ENCODE measurements at regions not wholly inside any gene's neighbourhood (a gene's known extent, or its start where the extent isn't known, plus 50 kb on each side); places are given as distances from the start of the nearest gene placed in this dataset.
"Not testable (repeated sequence)": the region's sequence is repeated elsewhere in the genome, so short reads cannot be mapped to it uniquely, and the experiment has no call there.

- TF ChIP-seq POLR2A (IDR thresholded peaks at IDR 0.05) = not testable (repeated sequence)
- TF ChIP-seq, protein P1, sequence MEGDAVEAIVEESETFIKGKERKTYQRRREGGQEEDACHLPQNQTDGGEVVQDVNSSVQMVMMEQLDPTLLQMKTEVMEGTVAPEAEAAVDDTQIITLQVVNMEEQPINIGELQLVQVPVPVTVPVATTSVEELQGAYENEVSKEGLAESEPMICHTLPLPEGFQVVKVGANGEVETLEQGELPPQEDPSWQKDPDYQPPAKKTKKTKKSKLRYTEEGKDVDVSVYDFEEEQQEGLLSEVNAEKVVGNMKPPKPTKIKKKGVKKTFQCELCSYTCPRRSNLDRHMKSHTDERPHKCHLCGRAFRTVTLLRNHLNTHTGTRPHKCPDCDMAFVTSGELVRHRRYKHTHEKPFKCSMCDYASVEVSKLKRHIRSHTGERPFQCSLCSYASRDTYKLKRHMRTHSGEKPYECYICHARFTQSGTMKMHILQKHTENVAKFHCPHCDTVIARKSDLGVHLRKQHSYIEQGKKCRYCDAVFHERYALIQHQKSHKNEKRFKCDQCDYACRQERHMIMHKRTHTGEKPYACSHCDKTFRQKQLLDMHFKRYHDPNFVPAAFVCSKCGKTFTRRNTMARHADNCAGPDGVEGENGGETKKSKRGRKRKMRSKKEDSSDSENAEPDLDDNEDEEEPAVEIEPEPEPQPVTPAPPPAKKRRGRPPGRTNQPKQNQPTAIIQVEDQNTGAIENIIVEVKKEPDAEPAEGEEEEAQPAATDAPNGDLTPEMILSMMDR (IDR thresholded peaks at IDR 0.05) = not testable (repeated sequence)
Observed at GRCh38 chr12:34226044-34226443, 203.7 kb downstream of the ALG10 start.
